SK-N-SH (cell line): ENCODE measurements at regions not wholly inside any gene's neighbourhood (a gene's known extent, or its start where the extent isn't known, plus 50 kb on each side); places are given as distances from the start of the nearest gene placed in this dataset.

ENCODE experiments used
- CTCF ChIA-PET: fragments of 300-600, 350-600 bp; formaldehyde crosslinking; extraction: SDS; loops from one replicate; lab custom pipeline; 2021; lab: Yijun Ruan, JAX
- POLR2A ChIA-PET: fragments of 350-600 bp; sonication (Branson Sonifier 250); formaldehyde crosslinking; extraction: SDS; loops from one replicate; lab custom pipeline; 2020; ENCODE audit warnings: antibody characterized with exemption, inconsistent platforms; lab: Yijun Ruan, JAX
- DNase-seq: peaks from one replicate; pipeline ENCODE4 v3.0.0; 2012
- H2AFZ ChIP-seq: fragments of 200-600 bp; sonication (generic); 2 replicates; pipeline ENCODE4 v1.8.1; 2016; ENCODE audit warnings: antibody characterized with exemption, mild to moderate bottlenecking, low read depth
- H3F3A ChIP-seq: fragments of 200-600 bp; sonication (generic); replicated peaks from 2 replicates; pipeline ENCODE3; 2016; ENCODE audit warnings: antibody characterized with exemption, mild to moderate bottlenecking; ENCODE audit not compliant: insufficient read depth
- H3K27ac ChIP-seq, 2 experiments: fragments of 200-500 bp in 1 of 2; fragments of 200-600 bp in 1 of 2; sonication (Bioruptor generic) in 1 of 2; sonication (generic), shearing (Covaris generic) in 1 of 2; 2 replicates each; pipeline versions ENCODE4 v1.5.1 to v1.6.1; 2014 to 2016; ENCODE audit warnings: low read depth in 2 of 2, inconsistent platforms in 1 of 2, low read length in 1 of 2, mild to moderate bottlenecking in 1 of 2, mixed read lengths in 1 of 2
- H3K27me3 ChIP-seq: fragments of 200-600 bp; sonication (generic), shearing (Covaris generic); 2 replicates; pipeline ENCODE4 v1.6.1; 2016; ENCODE audit warnings: mixed run types; ENCODE audit not compliant: insufficient read depth
- H3K36me3 ChIP-seq, 2 experiments: fragments of 200-500 bp in 1 of 2; fragments of 200-600 bp in 1 of 2; sonication (Bioruptor generic) in 1 of 2; sonication (generic) in 1 of 2; replicated peaks in 1 of 2; 2 replicates each; pipeline versions ENCODE3 to v1.5.1; 2014 to 2016; ENCODE audit warnings: low read length in 1 of 2, mild to moderate bottlenecking in 1 of 2; ENCODE audit not compliant: insufficient read depth in 2 of 2, control insufficient read depth in 1 of 2
- H3K4me1 ChIP-seq, 2 experiments: fragments of 200-500 bp in 1 of 2; fragments of 200-600 bp in 1 of 2; sonication (Bioruptor generic) in 1 of 2; sonication (generic), shearing (Covaris generic) in 1 of 2; 2 replicates each; pipeline versions ENCODE4 v1.5.1 to v1.6.1; 2014 to 2016; ENCODE audit warnings: low read depth in 1 of 2, low read length in 1 of 2, mixed run types in 1 of 2; ENCODE audit not compliant: insufficient read depth in 2 of 2, control insufficient read depth in 1 of 2
- H3K4me2 ChIP-seq: fragments of 200-600 bp; sonication (generic), shearing (Covaris generic); 2 replicates; pipeline ENCODE4 v1.6.1; 2017; ENCODE audit warnings: mixed run types
- H3K4me3 ChIP-seq, 2 experiments: fragments of 200-500 bp in 1 of 2; fragments of 200-600 bp in 1 of 2; sonication (Bioruptor generic) in 1 of 2; sonication (generic), shearing (Covaris generic) in 1 of 2; 2 replicates each; pipeline versions ENCODE4 v1.5.1 to v1.8.1; 2014 to 2016; ENCODE audit warnings: low read depth in 2 of 2, inconsistent platforms in 1 of 2, low read length in 1 of 2, mild to moderate bottlenecking in 1 of 2, mixed read lengths in 1 of 2, moderate library complexity in 1 of 2
- H3K79me2 ChIP-seq: fragments of 200-600 bp; sonication (generic); 2 replicates; pipeline ENCODE4 v1.8.1; 2017; ENCODE audit warnings: mild to moderate bottlenecking; ENCODE audit not compliant: insufficient read depth
- H3K9ac ChIP-seq: fragments of 200-600 bp; sonication (generic); 2 replicates; pipeline ENCODE4 v1.6.1; 2017; ENCODE audit warnings: mixed run types
- H3K9me2 ChIP-seq: fragments of 200-600 bp; sonication (generic); 2 replicates; pipeline ENCODE4 v1.6.1; 2017; ENCODE audit warnings: mixed run types
- H3K9me3 ChIP-seq: fragments of 200-600 bp; sonication (generic); 2 replicates; pipeline ENCODE4 v1.6.1; 2017; ENCODE audit warnings: mixed run types, mild to moderate bottlenecking, moderate library complexity
- H4K20me1 ChIP-seq: fragments of 200-600 bp; sonication (generic); 2 replicates; pipeline ENCODE4 v1.6.1; 2017; ENCODE audit warnings: mild to moderate bottlenecking, mixed run types; ENCODE audit not compliant: insufficient read depth
- ELF1 ChIP-seq: IDR thresholded peaks from 2 replicates; pipeline ENCODE4 v1.4.0; 2012
- FOSL2 ChIP-seq: IDR thresholded peaks from 2 replicates; pipeline ENCODE4 v1.4.0; 2012; ENCODE audit warnings: low read depth, mild to moderate bottlenecking, moderate library complexity, borderline replicate concordance
- FOXJ3 ChIP-seq: sonication (generic); formaldehyde crosslinking; IDR thresholded peaks from 2 replicates; pipeline ENCODE4 v1.5.1; 2020; ENCODE audit warnings: mild to moderate bottlenecking, missing genetic modification reagents
- GABPA ChIP-seq: IDR thresholded peaks from 2 replicates; pipeline ENCODE4 v1.4.0; 2012; ENCODE audit warnings: low read depth, mild to moderate bottlenecking
- GATA2 ChIP-seq: sonication (generic); formaldehyde crosslinking; IDR thresholded peaks from 2 replicates; pipeline ENCODE4 v1.5.0; 2020; ENCODE audit warnings: mild to moderate bottlenecking, missing genetic modification reagents
- MEF2A ChIP-seq: IDR thresholded peaks from 2 replicates; pipeline ENCODE4 v1.4.0; 2012; ENCODE audit warnings: low read depth, borderline replicate concordance
- NFIC ChIP-seq: IDR thresholded peaks from 2 replicates; pipeline ENCODE4 v1.4.0; 2012; ENCODE audit warnings: borderline replicate concordance
- NRF1 ChIP-seq: IDR thresholded peaks from 2 replicates; pipeline ENCODE4 v1.6.1; 2012; ENCODE audit warnings: low read depth, mild to moderate bottlenecking, low read length
- POLR2AphosphoS5 ChIP-seq: IDR thresholded peaks from 2 replicates; pipeline ENCODE4 v1.6.1; 2012; ENCODE audit warnings: low read depth, low read length
- RAD21 ChIP-seq: IDR thresholded peaks from 2 replicates; pipeline ENCODE4 v1.6.1; 2012; ENCODE audit warnings: mild to moderate bottlenecking, low read length
- RCOR1 ChIP-seq: fragments of 150-350 bp; IDR thresholded peaks from 2 replicates; pipeline ENCODE4 v1.6.1; 2017; ENCODE audit warnings: antibody characterized with exemption, low read length
- RFX5 ChIP-seq: IDR thresholded peaks from 2 replicates; pipeline ENCODE4 v1.6.1; 2012; ENCODE audit warnings: mild to moderate bottlenecking, improper control_type of control experiment, low read length
- SIN3A ChIP-seq: IDR thresholded peaks from 2 replicates; pipeline ENCODE4 v1.6.1; 2012; ENCODE audit warnings: low read depth, mild to moderate bottlenecking, low read length, moderate library complexity, borderline replicate concordance
- TAF1 ChIP-seq: IDR thresholded peaks from 2 replicates; pipeline ENCODE4 v1.6.1; 2012; ENCODE audit warnings: low read depth, mild to moderate bottlenecking, low read length, moderate library complexity, borderline replicate concordance
- TEAD4 ChIP-seq: IDR thresholded peaks from 2 replicates; pipeline ENCODE4 v1.4.0; 2012; ENCODE audit warnings: mild to moderate bottlenecking, borderline replicate concordance; ENCODE audit not compliant: insufficient read depth
- YY1 ChIP-seq: IDR thresholded peaks from 2 replicates; pipeline ENCODE4 v1.4.0; 2012; ENCODE audit warnings: low read depth, mild to moderate bottlenecking
- WGBS: methylation state at CpG from one replicate; pipeline ENCODE4 v1.1.6; 2017; ENCODE audit warnings: low lambda C conversion rate; 5-methylcytosine and 5-hydroxymethylcytosine counted together
- TF ChIP-seq, protein P1 (sequence below): IDR thresholded peaks from 2 replicates; pipeline ENCODE4 v1.6.1; 2012; ENCODE audit warnings: mild to moderate bottlenecking, low read depth, low read length, moderate library complexity
- TF ChIP-seq, protein P2 (sequence below): fragments of 150-350 bp; IDR thresholded peaks from 2 replicates; pipeline ENCODE4 v1.6.1; 2016; ENCODE audit warnings: mild to moderate bottlenecking, low read depth, low read length
- TF ChIP-seq, protein P3 (sequence below): fragments of 150-350 bp; IDR thresholded peaks from 2 replicates; pipeline ENCODE4 v1.6.1; 2017; ENCODE audit warnings: antibody characterized with exemption, low read length, low read depth, borderline replicate concordance
- TF ChIP-seq, protein P4 (sequence below): IDR thresholded peaks from 2 replicates; pipeline ENCODE4 v1.4.0; 2012; ENCODE audit warnings: low read depth, borderline replicate concordance

DNA sequence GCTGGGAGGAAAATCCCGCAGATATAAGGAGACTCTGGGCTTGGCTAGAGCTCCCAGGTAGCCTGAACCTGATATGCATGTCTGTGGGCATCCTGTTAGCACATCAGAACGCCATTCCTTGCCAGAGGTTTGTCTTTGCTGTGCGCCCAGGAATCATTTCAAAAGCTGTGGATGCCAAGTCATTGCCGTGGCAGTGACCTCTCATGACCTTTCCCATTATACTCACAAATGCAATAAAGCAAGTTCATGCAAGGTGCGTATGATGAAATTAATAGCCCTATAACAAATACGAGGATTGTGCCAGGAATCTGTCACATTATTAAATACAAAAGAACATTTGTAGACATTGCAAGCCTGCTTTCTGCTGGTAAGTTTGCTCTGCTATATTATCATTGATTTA, 229.1 kb upstream of the PELI2 start:
- Histone ChIP-seq H3K9me2 (no peaks in the 10 kb centered on the region), H3F3A (no peaks in the 10 kb centered on the region), H3K9me3 (no peaks in the 10 kb centered on the region), H3K27ac (no peak overlapping the region), H3K4me2 (no peak overlapping the region), H2AFZ (no peak overlapping the region), H3K27me3 (peaks cover 14% of the 10 kb centered on the region; the same call in 1 of the 2 replicates), H3K9ac (no peak overlapping the region), H4K20me1 (no peaks in the 10 kb centered on the region), H3K4me3 (no peak overlapping the region), H3K36me3 (no peaks in the 10 kb centered on the region), H3K4me1 (no peaks in the 10 kb centered on the region), H3K79me2 (no peaks in the 10 kb centered on the region)
- ChIA-PET CTCF (no interaction called here), POLR2A (no interaction called here)
- no peak for DNase-seq
- 7% methylated on average over 6 of the region's 6 CpGs for WGBS
- TF ChIP-seq FOSL2 (no peak), ELF1 (no peak), YY1 (no peak), RCOR1 (no peak), MEF2A (no peak), TEAD4 (no peak), TAF1 (no peak), SIN3A (no peak), NRF1 (no peak), RFX5 (no peak), NFIC (no peak), RAD21 (no peak), GATA2 (CRISPR knock-in tag) (no peak), POLR2AphosphoS5 (no peak), FOXJ3 (CRISPR knock-in tag) (no peak), GABPA (no peak)
- TF ChIP-seq, protein P1, sequence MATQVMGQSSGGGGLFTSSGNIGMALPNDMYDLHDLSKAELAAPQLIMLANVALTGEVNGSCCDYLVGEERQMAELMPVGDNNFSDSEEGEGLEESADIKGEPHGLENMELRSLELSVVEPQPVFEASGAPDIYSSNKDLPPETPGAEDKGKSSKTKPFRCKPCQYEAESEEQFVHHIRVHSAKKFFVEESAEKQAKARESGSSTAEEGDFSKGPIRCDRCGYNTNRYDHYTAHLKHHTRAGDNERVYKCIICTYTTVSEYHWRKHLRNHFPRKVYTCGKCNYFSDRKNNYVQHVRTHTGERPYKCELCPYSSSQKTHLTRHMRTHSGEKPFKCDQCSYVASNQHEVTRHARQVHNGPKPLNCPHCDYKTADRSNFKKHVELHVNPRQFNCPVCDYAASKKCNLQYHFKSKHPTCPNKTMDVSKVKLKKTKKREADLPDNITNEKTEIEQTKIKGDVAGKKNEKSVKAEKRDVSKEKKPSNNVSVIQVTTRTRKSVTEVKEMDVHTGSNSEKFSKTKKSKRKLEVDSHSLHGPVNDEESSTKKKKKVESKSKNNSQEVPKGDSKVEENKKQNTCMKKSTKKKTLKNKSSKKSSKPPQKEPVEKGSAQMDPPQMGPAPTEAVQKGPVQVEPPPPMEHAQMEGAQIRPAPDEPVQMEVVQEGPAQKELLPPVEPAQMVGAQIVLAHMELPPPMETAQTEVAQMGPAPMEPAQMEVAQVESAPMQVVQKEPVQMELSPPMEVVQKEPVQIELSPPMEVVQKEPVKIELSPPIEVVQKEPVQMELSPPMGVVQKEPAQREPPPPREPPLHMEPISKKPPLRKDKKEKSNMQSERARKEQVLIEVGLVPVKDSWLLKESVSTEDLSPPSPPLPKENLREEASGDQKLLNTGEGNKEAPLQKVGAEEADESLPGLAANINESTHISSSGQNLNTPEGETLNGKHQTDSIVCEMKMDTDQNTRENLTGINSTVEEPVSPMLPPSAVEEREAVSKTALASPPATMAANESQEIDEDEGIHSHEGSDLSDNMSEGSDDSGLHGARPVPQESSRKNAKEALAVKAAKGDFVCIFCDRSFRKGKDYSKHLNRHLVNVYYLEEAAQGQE: no peak
- TF ChIP-seq, protein P2, sequence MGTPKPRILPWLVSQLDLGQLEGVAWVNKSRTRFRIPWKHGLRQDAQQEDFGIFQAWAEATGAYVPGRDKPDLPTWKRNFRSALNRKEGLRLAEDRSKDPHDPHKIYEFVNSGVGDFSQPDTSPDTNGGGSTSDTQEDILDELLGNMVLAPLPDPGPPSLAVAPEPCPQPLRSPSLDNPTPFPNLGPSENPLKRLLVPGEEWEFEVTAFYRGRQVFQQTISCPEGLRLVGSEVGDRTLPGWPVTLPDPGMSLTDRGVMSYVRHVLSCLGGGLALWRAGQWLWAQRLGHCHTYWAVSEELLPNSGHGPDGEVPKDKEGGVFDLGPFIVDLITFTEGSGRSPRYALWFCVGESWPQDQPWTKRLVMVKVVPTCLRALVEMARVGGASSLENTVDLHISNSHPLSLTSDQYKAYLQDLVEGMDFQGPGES: no peak
- TF ChIP-seq, protein P3, sequence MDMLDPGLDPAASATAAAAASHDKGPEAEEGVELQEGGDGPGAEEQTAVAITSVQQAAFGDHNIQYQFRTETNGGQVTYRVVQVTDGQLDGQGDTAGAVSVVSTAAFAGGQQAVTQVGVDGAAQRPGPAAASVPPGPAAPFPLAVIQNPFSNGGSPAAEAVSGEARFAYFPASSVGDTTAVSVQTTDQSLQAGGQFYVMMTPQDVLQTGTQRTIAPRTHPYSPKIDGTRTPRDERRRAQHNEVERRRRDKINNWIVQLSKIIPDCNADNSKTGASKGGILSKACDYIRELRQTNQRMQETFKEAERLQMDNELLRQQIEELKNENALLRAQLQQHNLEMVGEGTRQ: no peak
- TF ChIP-seq, protein P4, sequence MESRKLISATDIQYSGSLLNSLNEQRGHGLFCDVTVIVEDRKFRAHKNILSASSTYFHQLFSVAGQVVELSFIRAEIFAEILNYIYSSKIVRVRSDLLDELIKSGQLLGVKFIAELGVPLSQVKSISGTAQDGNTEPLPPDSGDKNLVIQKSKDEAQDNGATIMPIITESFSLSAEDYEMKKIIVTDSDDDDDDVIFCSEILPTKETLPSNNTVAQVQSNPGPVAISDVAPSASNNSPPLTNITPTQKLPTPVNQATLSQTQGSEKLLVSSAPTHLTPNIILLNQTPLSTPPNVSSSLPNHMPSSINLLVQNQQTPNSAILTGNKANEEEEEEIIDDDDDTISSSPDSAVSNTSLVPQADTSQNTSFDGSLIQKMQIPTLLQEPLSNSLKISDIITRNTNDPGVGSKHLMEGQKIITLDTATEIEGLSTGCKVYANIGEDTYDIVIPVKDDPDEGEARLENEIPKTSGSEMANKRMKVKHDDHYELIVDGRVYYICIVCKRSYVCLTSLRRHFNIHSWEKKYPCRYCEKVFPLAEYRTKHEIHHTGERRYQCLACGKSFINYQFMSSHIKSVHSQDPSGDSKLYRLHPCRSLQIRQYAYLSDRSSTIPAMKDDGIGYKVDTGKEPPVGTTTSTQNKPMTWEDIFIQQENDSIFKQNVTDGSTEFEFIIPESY: no peak
